Hepatic stellate cell (primary cell): ENCODE measurements at regions not wholly inside any gene's neighbourhood (a gene's known extent, or its start where the extent isn't known, plus 50 kb on each side); places are given as distances from the start of the nearest gene placed in this dataset.
A peak's percentile ranks its signal among the peaks of the same experiment; 100 is the strongest.

Experiments
- DNase-seq: peaks from one replicate; pipeline ENCODE4 v3.0.0; 2011; ENCODE audit warnings: low spot score

DNA sequence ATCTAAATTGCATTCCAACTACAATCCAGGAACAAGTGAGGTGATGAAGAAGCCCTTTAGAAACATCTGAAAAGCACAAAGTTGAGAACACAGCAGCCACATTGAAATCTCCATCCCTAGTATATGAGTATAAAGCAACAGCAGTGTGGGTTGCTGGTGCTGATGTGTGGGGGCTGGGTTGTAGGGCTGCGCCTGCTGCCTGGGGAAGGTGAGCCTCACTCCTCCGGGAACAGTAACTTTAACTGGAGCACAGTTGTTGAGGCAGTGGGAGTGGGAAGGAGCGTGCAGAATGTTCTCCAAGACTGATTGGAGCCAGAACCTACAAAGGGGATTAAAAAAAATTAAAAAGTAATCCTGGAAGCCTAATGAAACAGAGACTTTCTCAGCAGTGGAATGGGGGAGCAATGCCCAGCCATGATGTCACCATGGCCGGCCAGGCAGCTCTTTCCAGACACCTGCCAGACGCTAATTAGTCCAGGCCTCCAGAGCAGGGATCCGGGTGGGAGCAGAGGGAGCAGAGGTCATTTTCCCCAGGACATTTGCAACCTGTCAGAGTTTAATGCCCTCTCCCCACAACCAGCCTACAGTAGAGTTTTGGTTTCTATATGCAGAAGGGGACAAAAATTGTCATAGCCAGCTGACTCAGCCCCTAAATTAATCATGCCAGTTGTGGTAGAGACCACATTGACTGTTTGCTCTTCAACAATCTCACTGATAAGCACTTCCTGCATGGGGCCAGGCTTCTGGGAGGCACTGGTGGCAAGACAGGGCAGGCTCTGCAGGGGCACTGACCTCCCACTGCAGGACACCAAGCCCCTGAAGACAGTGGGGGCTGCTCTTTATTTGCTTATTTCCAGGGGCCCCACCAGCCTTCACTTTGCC lies 133.0 kb upstream of the ZNF32 start:
- peak; percentile 38 for DNase-seq

DNA sequence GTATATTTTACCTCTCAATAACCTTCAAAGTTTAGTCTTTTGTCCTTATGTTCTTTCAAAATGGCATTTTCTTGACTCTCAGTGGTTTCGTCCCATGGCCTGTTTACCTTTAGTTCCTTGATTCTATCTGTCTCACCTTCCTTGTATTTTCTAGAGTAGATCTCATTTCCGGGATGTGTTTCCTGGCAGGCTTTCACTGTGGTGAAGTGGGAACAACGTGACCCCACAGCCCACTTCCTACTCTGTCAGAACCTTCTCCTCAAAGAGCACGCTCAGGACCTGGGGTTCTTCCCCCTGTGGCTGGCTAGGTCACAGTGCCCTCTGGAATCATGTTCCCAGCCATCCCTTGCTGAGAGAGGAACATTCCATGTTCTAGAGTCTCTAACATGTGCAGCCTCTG lies 129.9 kb upstream of the ZNF32 start:
- no peak for DNase-seq

DNA sequence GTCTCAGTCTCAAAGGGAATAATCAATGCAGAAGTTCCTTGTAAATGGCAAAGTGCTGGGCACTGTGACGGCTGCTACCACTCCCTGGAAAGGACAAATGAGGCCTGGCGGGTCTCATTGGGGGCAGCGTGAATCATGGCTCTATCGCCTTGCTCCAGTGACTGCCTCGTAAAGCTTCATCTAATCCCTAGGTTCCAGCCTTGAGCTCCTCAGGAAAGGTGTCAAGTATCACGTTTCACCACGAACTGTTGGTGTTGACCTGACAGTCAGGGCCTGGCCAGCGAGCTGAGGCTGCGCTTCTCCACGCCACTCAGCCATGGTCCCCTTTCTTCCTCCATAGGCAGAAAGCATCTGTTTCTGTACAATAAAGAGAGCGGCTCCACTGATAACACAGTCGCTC lies 126.7 kb upstream of the ZNF32 start:
- DNase-seq = no peak

GRCh38 chr10:43774234-43774769 lies 125.6 kb upstream of the ZNF32 start:
- DNase-seq = no peak

DNA sequence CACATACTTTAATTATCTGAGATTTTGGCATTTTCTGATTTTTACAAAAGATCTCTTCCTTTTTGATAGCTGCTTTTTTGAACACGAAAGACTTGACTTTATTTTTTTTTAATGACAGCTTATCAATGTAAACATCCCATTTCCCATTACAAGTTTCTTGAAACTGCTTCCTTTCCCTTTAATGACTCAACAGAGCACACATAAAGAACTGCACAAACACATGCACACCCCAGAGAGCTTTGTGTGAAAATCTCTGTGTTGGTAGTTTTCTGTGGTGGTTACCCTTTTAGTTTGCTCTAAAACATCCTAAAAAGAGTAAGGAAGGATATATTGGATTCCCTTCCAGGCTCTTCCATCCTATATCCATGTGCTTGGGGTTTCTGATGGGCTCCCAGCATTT lies 125.1 kb upstream of the ZNF32 start:
- DNase-seq = no peak

DNA sequence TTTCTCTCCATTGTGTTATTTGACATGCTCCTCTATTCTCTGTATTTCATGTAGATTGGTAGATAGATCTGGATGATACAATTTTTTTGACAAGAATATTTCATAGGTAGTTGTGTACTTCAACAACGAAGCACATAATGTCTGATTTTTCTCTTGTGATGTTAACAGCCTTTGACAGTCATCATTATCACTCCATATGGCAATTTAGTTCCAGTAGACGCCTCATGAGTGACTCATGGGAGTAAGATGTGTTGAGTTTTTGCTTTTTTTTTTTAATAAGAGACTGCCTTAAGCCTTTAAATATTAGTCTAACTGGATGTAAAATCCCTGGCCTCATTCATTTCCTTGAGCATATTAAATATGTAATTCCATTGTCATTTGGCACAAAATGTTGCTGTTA lies 123.5 kb upstream of the ZNF32 start:
- no peak for DNase-seq

DNA sequence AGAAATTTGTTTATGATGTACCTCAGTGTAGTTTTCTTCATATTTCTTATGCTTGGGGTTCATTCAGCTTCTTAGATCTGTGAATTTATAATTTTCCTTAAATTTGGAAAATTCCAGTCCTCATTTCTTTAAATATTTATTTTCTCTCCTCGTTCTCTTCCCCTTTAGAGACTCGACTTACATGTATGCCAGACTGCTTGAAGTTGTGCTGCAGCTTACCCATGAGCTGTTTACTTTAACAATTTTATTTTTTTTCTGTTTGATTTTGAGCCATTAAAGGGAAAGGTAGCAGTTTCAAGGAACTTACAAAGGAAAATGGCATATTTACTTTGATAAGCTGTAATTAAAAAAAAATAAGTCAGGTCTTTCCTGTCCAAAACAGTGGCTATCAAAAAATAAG lies 123.0 kb upstream of the ZNF32 start:
- DNase-seq = no peak

DNA sequence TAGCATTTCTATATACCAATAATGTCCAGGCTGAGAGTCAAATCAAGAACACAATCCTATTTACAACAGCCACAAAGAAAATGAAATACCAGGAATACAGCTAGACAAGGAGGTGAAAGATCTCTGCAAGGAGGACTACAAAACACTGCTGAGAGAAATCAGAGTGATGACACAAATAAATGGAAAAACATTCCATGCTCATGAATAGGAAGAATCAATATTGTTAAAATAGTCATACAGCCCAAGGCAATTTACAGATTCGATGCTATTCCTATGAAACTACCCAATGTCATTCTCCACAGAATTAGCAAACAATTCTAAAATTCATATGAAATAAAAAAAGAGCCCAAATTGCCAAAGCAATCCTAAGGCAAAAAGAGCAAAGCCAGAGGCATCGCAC lies 116.8 kb upstream of the ZNF32 start:
- no peak for DNase-seq

DNA sequence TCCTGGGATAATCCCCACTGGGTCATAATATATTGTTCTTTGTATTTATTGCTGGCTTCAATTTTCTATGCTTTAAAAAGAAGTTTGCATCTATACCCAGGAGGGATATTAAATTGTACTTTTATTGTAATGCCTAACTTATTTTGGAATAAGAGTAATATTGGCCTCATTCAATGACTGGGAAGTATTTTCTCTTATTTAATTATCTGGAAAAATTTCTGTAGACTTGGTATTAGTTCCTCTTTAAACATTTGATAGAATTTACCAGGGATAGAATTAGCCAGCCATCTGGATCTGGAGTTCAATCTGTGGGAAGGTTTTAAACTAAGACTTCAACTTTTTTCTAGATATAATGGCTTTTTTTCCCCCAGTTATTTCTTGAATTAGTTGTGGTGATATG lies 115.2 kb upstream of the ZNF32 start:
- DNase-seq = no peak

DNA sequence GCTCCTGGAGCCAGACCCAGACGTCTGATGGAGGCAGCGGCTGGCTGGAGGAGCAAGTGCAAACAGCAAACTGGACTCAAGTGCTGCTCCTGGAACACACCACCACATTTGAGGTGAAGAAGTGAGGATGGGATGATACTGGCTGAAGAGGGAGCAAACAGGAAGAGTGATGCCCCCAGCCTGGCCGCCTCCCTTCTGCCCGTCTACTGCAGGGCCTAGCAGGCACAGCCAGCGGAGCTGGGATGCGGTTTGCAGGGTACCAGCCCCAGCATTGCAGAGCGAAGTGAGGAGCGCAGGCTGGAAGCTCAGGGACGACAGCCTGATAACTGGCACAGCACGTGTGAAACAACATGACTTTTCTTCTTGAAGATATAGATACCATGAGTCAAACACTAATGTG lies 111.8 kb upstream of the ZNF32 start:
- no peak for DNase-seq

DNA sequence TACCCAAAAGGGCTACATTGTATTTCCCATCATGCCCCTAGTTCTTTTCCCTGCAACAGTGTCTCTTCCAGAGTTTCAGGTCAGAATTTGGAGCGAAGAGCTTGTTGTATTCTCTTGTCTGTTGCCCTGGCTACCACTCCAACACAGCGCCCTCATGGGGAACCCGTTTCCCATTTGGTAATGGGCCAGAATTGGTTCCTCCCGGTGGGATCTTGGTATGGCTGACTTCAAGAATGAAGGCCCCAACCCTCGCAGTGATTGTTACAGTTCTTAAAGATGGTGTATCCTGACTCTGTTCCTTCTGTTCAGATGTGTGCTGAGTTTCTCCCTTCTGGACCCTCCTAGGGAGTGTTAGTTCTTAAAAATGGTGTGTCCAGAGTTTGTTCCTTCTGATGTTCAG lies 110.5 kb upstream of the ZNF32 start:
- no peak for DNase-seq

GRCh38 chr10:43756341-43756740 lies 107.7 kb upstream of the ZNF32 start:
- DNase-seq = no peak

DNA sequence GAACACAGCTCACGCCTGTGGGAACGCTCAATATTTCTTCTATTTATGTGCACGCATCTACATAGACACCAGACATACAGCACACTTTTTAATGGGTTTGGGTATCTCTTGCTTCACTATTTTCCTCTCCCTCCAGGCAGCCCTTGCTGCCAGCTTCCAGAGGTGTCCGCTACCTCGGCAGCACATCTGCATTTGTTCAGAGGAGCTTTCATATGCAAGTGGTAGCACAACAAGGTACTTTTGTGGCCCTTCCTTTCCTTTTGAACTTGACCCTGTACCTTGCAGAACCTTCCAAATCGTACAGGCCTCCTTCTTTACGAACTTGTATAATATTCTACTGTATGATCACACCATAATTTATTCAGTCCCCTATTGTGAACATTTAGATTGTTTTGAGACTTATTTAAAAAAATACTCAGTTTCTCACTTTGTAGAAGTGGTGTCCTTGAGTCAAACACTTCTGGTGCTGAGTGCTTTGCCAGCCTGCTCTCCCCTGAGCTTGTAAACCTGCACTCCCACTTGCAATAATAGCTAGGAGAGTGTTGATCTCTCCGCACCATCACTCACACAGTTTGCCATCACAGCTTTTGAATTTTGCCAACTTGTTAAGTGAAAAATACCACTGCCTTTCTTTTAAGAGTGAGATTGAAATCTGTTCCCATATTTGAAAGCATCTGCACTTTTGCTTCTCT lies 106.0 kb upstream of the ZNF32 start:
- no peak for DNase-seq

DNA sequence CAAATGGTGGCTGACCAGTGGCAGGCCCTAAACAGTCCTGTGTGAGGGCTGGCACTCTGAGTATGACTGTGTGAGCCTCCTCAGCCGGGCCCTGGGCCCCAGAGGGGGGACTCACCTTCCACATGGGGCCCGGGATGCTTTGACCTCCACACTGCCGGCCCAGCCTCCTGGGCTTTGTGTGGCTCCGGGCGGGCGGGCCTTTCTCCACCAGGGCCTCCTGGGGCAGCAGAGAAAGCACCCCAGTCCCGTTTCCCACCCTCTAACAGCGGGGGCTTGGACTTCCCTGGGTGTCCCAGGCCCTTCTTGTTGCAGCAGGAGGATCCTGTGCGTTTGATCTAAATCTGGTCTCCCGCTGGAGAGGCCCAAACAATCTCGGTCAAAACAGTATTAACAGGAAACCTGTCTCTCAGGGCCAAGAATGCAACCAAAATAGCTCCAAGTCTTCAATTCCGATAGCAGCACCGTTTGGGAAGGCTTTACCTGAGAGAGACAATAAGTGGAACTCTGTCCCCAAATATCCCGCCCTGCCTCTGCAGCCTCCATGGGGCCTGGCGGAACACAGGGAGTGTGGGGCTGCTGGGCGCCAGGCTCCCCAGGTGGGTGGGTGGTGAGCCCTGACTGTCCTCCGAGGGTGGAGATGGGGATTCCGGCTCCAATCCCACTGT lies 104.8 kb upstream of the ZNF32 start:
- DNase-seq = no peak

GRCh38 chr10:43752682-43753081 lies 104.0 kb upstream of the ZNF32 start:
- DNase-seq = no peak

GRCh38 chr10:43751646-43752045 lies 103.0 kb upstream of the ZNF32 start:
- DNase-seq = no peak

DNA sequence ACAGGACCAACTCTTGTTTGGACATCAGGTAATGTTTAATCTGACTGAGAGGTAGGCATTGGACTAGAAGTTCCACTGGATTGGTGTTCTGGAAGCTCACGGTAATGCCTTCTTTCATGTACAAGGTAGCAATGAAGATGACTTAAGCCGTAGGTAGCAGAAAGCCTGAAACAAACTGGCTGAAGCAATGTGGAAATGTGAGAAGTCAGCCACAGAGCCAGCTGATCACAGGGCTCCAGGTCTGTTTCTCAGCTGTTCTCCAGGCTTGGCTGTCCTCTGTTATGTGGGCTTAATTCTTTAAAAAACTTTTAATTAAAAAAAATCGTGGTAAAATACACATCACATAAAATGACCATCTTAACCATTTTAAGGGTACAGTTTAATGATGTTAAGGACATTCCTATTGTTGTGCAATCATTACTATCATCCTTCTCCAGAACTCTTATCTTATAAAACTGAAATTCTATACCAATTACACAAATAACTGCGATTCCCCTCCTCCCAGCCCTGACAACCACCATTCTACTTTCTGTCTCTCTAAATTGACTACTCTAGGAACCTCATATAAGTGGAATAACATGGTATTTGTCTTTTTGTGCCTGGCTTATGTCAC lies 101.4 kb upstream of the ZNF32 start:
- no peak for DNase-seq

GRCh38 chr10:43749145-43749576 lies 100.5 kb upstream of the ZNF32 start:
- DNase-seq = no peak

- DNase-seq = no peak
Measured at GRCh38 chr10:43748560-43748959, 99.9 kb upstream of the ZNF32 start.

DNA sequence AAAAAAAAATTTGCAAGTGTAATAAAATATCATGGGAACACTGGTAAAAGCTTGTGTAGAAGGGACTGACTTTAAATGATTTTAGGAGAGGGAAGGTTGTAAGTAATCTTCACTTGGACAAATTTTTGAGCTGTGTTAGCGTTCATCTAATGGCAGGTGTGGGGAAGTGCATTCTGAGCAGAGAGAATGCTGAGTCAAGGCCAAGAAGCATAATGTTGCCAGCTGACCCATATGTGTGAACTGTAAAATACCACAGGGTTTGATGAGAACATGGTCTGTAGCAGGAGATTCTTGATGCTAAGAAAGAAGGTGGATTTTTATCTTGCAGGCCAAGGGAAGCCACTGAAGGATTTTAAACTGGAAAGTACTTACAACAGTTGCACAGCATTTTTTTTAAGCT lies 98.2 kb upstream of the ZNF32 start:
- no peak for DNase-seq

- DNase-seq = no peak
Measured at GRCh38 chr10:43739161-43739560, 90.5 kb upstream of the ZNF32 start.

GRCh38 chr10:43737003-43737402 lies 88.3 kb upstream of the ZNF32 start:
- no peak for DNase-seq
